GM23338 (cell line): ENCODE measurements at regions not wholly inside any gene's neighbourhood (a gene's known extent, or its start where the extent isn't known, plus 50 kb on each side); places are given as distances from the start of the nearest gene placed in this dataset.

Source experiments
- EZH2 ChIP-seq: fragments of 200-600 bp; sonication (generic); IDR thresholded peaks from one replicate; pipeline ENCODE4 v1.8.0; 2017; ENCODE audit warnings: antibody characterized with exemption, mild to moderate bottlenecking, low read depth; ENCODE audit not compliant: unreplicated experiment
- EZH2phosphoT487 ChIP-seq: fragments of 200-600 bp; sonication (generic); IDR thresholded peaks from one replicate; pipeline ENCODE4 v1.8.1; 2018; ENCODE audit warnings: antibody characterized with exemption; ENCODE audit not compliant: unreplicated experiment
- POLR2AphosphoS5 ChIP-seq: IDR thresholded peaks from 2 replicates; pipeline ENCODE4 v1.6.1; 2016; ENCODE audit warnings: antibody characterized with exemption, low read depth
- REST ChIP-seq: IDR thresholded peaks from one replicate; pipeline ENCODE4 v1.6.1; 2018; ENCODE audit warnings: antibody characterized with exemption; ENCODE audit not compliant: unreplicated experiment
- TF ChIP-seq, protein P1 (sequence below), 2 experiments: fragments of 200-600 bp in 1 of 2; sonication (generic) in 1 of 2; conservative IDR thresholded peaks; 2 replicates each; pipeline versions ENCODE4 v1.5.1 to v1.6.1; 2016 to 2017; ENCODE audit warnings: antibody characterized with exemption in 2 of 2, low read depth in 2 of 2, mild to moderate bottlenecking in 2 of 2, moderate library complexity in 1 of 2

DNA sequence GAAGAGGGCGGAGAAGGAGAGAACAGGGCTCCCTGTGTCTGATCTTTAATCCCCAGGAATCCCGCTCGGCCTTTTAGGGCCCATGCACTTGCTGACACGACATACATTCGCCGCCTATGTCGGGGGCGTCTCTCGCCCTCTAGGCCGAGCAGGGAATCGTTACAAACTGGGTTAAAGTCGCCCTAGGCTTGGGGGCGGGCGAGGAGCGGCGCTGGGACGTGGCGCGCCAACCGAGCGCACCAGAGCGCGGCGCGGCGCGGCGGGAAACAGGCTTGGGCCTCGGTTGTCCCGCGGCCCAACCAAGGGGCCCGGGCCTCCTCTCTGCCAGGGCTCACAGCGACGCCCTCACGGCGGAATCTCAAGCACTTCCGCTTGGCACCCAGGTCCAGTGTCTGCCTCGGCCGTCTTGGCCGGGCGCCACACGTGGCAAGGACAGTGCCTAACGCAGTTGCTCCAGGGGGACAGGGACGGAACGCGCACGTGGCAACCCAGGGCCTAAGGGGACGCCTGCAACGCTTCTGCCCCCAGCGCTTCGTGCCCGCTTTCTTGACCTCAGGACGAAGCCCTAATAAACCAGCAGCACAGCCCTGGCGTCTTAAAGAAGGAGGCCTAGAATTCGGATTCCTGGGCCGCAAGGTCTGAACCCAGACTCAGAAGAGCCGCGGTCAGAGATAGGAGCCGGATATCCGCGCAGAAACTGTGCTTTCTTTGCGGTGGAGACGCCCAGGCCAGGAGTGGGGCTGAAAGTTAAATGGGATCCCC, 71.5 kb downstream of the NCR2 start:
- peak; percentile 29 for TF ChIP-seq EZH2
- TF ChIP-seq POLR2AphosphoS5: no peak
- TF ChIP-seq REST: no peak
- TF ChIP-seq, protein P1, sequence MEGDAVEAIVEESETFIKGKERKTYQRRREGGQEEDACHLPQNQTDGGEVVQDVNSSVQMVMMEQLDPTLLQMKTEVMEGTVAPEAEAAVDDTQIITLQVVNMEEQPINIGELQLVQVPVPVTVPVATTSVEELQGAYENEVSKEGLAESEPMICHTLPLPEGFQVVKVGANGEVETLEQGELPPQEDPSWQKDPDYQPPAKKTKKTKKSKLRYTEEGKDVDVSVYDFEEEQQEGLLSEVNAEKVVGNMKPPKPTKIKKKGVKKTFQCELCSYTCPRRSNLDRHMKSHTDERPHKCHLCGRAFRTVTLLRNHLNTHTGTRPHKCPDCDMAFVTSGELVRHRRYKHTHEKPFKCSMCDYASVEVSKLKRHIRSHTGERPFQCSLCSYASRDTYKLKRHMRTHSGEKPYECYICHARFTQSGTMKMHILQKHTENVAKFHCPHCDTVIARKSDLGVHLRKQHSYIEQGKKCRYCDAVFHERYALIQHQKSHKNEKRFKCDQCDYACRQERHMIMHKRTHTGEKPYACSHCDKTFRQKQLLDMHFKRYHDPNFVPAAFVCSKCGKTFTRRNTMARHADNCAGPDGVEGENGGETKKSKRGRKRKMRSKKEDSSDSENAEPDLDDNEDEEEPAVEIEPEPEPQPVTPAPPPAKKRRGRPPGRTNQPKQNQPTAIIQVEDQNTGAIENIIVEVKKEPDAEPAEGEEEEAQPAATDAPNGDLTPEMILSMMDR (conservative IDR thresholded peaks at IDR 0.05; ENCODE audit: low read depth in 2 of 2): no peak
- peak; percentile 57 for TF ChIP-seq EZH2phosphoT487
